Esophagus muscularis mucosa (tissue), 4 donors: ENCODE measurements at regions not wholly inside any gene's neighbourhood (a gene's known extent, or its start where the extent isn't known, plus 50 kb on each side); places are given as distances from the start of the nearest gene placed in this dataset.
A peak's percentile ranks its signal among the peaks of the same experiment; 100 is the strongest.

Source experiments
- CTCF ChIP-seq, 3 experiments: fragments of 200-600 bp in 2 of 3; fragments of 450-650 bp in 1 of 3; sonication (generic) in 2 of 3; IDR thresholded peaks; one replicate each; pipeline ENCODE4 v1.5.1; 2017 to 2019; ENCODE audit warnings: antibody characterized with exemption in 3 of 3, mild to moderate bottlenecking in 2 of 3, moderate library complexity in 1 of 3
- EP300 ChIP-seq: sonication (generic); formaldehyde crosslinking; IDR thresholded peaks from one replicate; pipeline ENCODE4 v1.6.1; 2017; ENCODE audit warnings: antibody characterized with exemption
- POLR2AphosphoS5 ChIP-seq, 2 donors: sonication (generic); formaldehyde crosslinking; IDR thresholded peaks; one replicate each; pipeline ENCODE4 v1.6.1; 2017; ENCODE audit warnings: antibody characterized with exemption in 2 of 2

DNA sequence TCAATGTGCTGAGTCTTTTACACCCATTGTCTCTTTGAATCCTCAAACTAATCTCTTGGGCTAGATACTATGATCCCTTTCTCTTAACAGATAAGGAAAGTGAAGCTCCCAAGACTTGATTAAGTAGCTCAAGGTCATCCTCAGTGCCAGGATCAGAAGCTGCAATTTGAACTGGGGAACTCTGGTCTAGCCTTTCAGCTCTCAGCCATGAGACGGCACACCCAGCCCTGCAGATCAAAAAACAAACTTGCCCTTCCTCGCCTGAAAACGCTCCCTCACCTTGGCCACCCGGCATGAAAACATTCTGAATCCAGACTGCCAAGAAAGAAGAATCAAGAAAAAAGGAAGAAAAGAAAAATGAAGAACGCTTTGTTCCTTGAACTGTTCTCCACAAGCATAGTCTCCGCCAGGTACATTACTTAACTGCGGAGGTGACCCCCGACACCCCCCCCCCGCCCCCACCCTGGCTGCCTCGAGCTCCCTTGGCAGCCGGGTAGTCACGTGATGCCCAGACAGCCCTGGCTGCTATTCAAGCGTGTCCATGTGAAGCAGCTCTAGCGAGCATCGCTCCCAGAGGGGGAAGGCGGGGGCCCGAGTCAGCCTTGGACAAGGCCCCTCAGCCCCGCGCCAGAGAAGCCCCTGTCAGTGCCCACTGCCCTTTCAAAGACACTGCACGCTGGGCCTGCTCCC, 451.2 kb downstream of the MIAT start:
- TF ChIP-seq CTCF (IDR thresholded peaks at IDR 0.05) = no peak
- peak; percentile 78 to 86 for TF ChIP-seq POLR2AphosphoS5 (IDR thresholded peaks at IDR 0.05)
- TF ChIP-seq EP300 = no peak
